H1 (cell line): ENCODE measurements at regions not wholly inside any gene's neighbourhood (a gene's known extent, or its start where the extent isn't known, plus 50 kb on each side); places are given as distances from the start of the nearest gene placed in this dataset.

Source experiments
- POU5F1 ChIP-seq: IDR thresholded peaks from 2 replicates; pipeline ENCODE4 v1.6.1; 2011; ENCODE audit warnings: low read depth, mild to moderate bottlenecking, low read length, moderate library complexity
- SRF ChIP-seq: IDR thresholded peaks from 2 replicates; pipeline ENCODE4 v1.6.1; 2011; ENCODE audit warnings: mild to moderate bottlenecking, low read depth, low read length, moderate library complexity
- TF ChIP-seq, protein P1 (sequence below), 3 experiments: IDR thresholded peaks; 1 replicate in 2 of 3; 2 replicates in 1 of 3; pipeline versions ENCODE4 v1.5.1 to v1.6.1; 2011; ENCODE audit warnings: low read length in 3 of 3, mild to moderate bottlenecking in 3 of 3, inconsistent platforms in 2 of 3, low read depth in 1 of 3, moderate library complexity in 1 of 3; ENCODE audit not compliant: insufficient read depth in 1 of 3; ENCODE audit errors: control extremely low read depth in 1 of 3

DNA sequence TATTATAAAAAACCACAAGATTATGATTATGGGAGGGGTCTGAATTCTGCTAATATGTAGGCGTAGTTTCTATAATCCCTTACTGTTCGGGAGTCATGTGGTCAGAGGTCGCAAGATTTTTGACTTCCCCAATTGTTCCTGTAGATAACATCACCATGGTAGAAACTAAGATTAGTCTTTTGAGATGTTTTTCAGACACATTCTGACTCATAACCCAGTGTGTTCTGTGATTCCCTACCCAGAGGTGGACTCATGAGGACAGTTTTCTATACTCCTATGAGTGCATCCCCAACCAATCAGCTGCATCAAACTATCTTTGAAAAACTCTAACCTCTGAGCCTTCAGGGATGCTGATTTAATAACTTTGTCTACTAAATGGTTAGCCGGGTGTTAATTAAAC lies 175.5 kb downstream of the RFPL4B start:
- TF ChIP-seq SRF (no peak), POU5F1 (no peak)
- TF ChIP-seq, protein P1, sequence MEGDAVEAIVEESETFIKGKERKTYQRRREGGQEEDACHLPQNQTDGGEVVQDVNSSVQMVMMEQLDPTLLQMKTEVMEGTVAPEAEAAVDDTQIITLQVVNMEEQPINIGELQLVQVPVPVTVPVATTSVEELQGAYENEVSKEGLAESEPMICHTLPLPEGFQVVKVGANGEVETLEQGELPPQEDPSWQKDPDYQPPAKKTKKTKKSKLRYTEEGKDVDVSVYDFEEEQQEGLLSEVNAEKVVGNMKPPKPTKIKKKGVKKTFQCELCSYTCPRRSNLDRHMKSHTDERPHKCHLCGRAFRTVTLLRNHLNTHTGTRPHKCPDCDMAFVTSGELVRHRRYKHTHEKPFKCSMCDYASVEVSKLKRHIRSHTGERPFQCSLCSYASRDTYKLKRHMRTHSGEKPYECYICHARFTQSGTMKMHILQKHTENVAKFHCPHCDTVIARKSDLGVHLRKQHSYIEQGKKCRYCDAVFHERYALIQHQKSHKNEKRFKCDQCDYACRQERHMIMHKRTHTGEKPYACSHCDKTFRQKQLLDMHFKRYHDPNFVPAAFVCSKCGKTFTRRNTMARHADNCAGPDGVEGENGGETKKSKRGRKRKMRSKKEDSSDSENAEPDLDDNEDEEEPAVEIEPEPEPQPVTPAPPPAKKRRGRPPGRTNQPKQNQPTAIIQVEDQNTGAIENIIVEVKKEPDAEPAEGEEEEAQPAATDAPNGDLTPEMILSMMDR (IDR thresholded peaks at IDR 0.05; ENCODE audit: control extremely low read depth in 1 of 3, insufficient read depth in 1 of 3, low read depth in 1 of 3, low read length in 3 of 3): no peak
